HG02884 (cell line): ENCODE measurements at regions not wholly inside any gene's neighbourhood (a gene's known extent, or its start where the extent isn't known, plus 50 kb on each side); places are given as distances from the start of the nearest gene placed in this dataset.
"Not testable (repeated sequence)": the region's sequence is repeated elsewhere in the genome, so short reads cannot be mapped to it uniquely, and the experiment has no call there.

Experiments used
- ATAC-seq: cut with Tn5 transposase; IDR thresholded peaks from one replicate; pipeline ENCODE4 v1.9.1; 2021; ENCODE audit warnings: mild to moderate bottlenecking, moderate library complexity; ENCODE audit not compliant: unreplicated experiment

GRCh38 chr5:111948092-111948841, 191.3 kb upstream of the NREP start:
- no peak for ATAC-seq

GRCh38 chr5:111946556-111946955, 189.6 kb upstream of the NREP start:
- ATAC-seq: no peak

GRCh38 chr5:111945535-111945934, 188.5 kb upstream of the NREP start:
- ATAC-seq: no peak

- peak; percentile 49 for ATAC-seq
Observed at GRCh38 chr5:111942661-111943401, 185.8 kb upstream of the NREP start.

- ATAC-seq: no peak
Observed at GRCh38 chr5:111942201-111942600, 185.2 kb upstream of the NREP start.

- ATAC-seq: no peak
Observed at GRCh38 chr5:111937094-111937493, 180.1 kb upstream of the NREP start.

GRCh38 chr5:111935835-111936234, 178.8 kb upstream of the NREP start:
- ATAC-seq: no peak

- ATAC-seq: no peak
Observed at GRCh38 chr5:111935009-111935408, 178.0 kb upstream of the NREP start.

GRCh38 chr5:111934511-111934910, 177.5 kb upstream of the NREP start:
- no peak for ATAC-seq

GRCh38 chr5:111933086-111933485, 176.1 kb upstream of the NREP start:
- ATAC-seq: no peak

- ATAC-seq: no peak
Observed at GRCh38 chr5:111932628-111933027, 175.6 kb upstream of the NREP start.

- no peak for ATAC-seq
Observed at GRCh38 chr5:111932199-111932598, 175.2 kb upstream of the NREP start.

GRCh38 chr5:111931655-111932054, 174.7 kb upstream of the NREP start:
- no peak for ATAC-seq

- no peak for ATAC-seq
Observed at GRCh38 chr5:111930905-111931461, 174.0 kb upstream of the NREP start.

- no peak for ATAC-seq
Observed at GRCh38 chr5:111930449-111930848, 173.5 kb upstream of the NREP start.

GRCh38 chr5:111929867-111930266, 172.9 kb upstream of the NREP start:
- ATAC-seq: no peak

GRCh38 chr5:111929261-111929660, 172.3 kb upstream of the NREP start:
- ATAC-seq: no peak

GRCh38 chr5:111928511-111928910, 171.5 kb upstream of the NREP start:
- ATAC-seq: no peak

- no peak for ATAC-seq
Observed at GRCh38 chr5:111927191-111927590, 170.2 kb upstream of the NREP start.

GRCh38 chr5:111926026-111926425, 169.0 kb upstream of the NREP start:
- ATAC-seq: no peak

GRCh38 chr5:111922344-111922743, 165.3 kb upstream of the NREP start:
- no peak for ATAC-seq

- not testable (repeated sequence) for ATAC-seq
Observed at GRCh38 chr5:111921691-111922090, 164.7 kb upstream of the NREP start.
